Activated CD8-positive, alpha-beta memory T cell treated with anti-CD3 and anti-CD28 coated beads for 36 hours (primary cell): ENCODE measurements at regions not wholly inside any gene's neighbourhood (a gene's known extent, or its start where the extent isn't known, plus 50 kb on each side); places are given as distances from the start of the nearest gene placed in this dataset.

Experiments used
- CTCF ChIA-PET: fragments of 350-600 bp; sonication (Branson Sonifier 250); formaldehyde crosslinking; loops from one replicate; lab custom pipeline; 2021; ENCODE audit warnings: antibody characterized with exemption; lab: Charles Lee
- POLR2A ChIA-PET: fragments of 350-600 bp; sonication (Branson Sonifier 250); formaldehyde crosslinking; loops from one replicate; lab custom pipeline; 2021; ENCODE audit warnings: antibody characterized with exemption; lab: Charles Lee

- CTCF ChIA-PET = no interaction called here
These were observed 189.6 kb downstream of the MZT1 start for GRCh38 chr13:72537782-72538181.

GRCh38 chr13:72537395-72537780 lies 190.0 kb downstream of the MZT1 start:
- ChIA-PET POLR2A (no interaction called here), CTCF (no interaction called here)

More at GRCh38 chr13:72537782-72538181, 189.6 kb downstream of the MZT1 start:
- POLR2A ChIA-PET = no interaction called here

- POLR2A ChIA-PET = no interaction called here
- CTCF ChIA-PET = no interaction called here
These were observed 190.6 kb downstream of the MZT1 start for GRCh38 chr13:72536714-72537394.

GRCh38 chr13:72534951-72535640 lies 192.3 kb downstream of the MZT1 start:
- ChIA-PET CTCF (no interaction called here), POLR2A (no interaction called here)

- CTCF ChIA-PET = no interaction called here
- POLR2A ChIA-PET = no interaction called here
These were observed 197.0 kb downstream of the MZT1 start for GRCh38 chr13:72530471-72530870.

GRCh38 chr13:72527333-72527732 lies 200.1 kb downstream of the MZT1 start:
- ChIA-PET POLR2A (no interaction called here), CTCF (no interaction called here)

GRCh38 chr13:72523593-72523992 lies 203.8 kb downstream of the MZT1 start:
- CTCF ChIA-PET = no interaction called here
- POLR2A ChIA-PET = no interaction called here

- POLR2A ChIA-PET = no interaction called here
- CTCF ChIA-PET = interaction anchor here (0.6 kb wide), 1 partner anchor 215 kb away, joined by 3 read pairs; no protein-coding TSS in a partner anchor
These were observed 204.4 kb downstream of the MZT1 start for GRCh38 chr13:72523049-72523448.

GRCh38 chr13:72521940-72522661 lies 205.3 kb downstream of the MZT1 start:
- CTCF ChIA-PET = no interaction called here
- POLR2A ChIA-PET = no interaction called here

- ChIA-PET POLR2A (no interaction called here), CTCF (no interaction called here)
These were observed 213.3 kb downstream of the MZT1 start for GRCh38 chr13:72514146-72514545.

- CTCF ChIA-PET = no interaction called here
- POLR2A ChIA-PET = no interaction called here
These were observed 219.0 kb downstream of the MZT1 start for GRCh38 chr13:72508392-72508791.

GRCh38 chr13:72507416-72508199 lies 219.8 kb downstream of the MZT1 start:
- POLR2A ChIA-PET = no interaction called here
- CTCF ChIA-PET = no interaction called here

GRCh38 chr13:72506706-72507105 lies 220.7 kb downstream of the MZT1 start:
- ChIA-PET CTCF (no interaction called here), POLR2A (no interaction called here)

- CTCF ChIA-PET = no interaction called here
- POLR2A ChIA-PET = no interaction called here
These were observed 222.1 kb downstream of the MZT1 start for GRCh38 chr13:72505376-72505775.

GRCh38 chr13:72504131-72504841 lies 223.1 kb downstream of the MZT1 start:
- ChIA-PET CTCF (no interaction called here), POLR2A (no interaction called here)

- POLR2A ChIA-PET = no interaction called here
- CTCF ChIA-PET = no interaction called here
These were observed 226.6 kb downstream of the MZT1 start for GRCh38 chr13:72500851-72501250.

GRCh38 chr13:72495681-72496080 lies 231.7 kb downstream of the MZT1 start:
- POLR2A ChIA-PET = no interaction called here
- CTCF ChIA-PET = no interaction called here

- POLR2A ChIA-PET = no interaction called here
- CTCF ChIA-PET = no interaction called here
These were observed 237.7 kb downstream of the MZT1 start for GRCh38 chr13:72489751-72490150.

GRCh38 chr13:72473321-72473720 lies 254.1 kb downstream of the MZT1 start:
- CTCF ChIA-PET = no interaction called here

More at GRCh38 chr13:72473321-72473720, 254.1 kb downstream of the MZT1 start:
- POLR2A ChIA-PET = no interaction called here
